KMS-11 (cell line): ENCODE measurements at regions not wholly inside any gene's neighbourhood (a gene's known extent, or its start where the extent isn't known, plus 50 kb on each side); places are given as distances from the start of the nearest gene placed in this dataset.

Source experiments
- H2AFZ ChIP-seq: fragments of 200-600 bp; sonication (generic); 2 replicates; pipeline ENCODE4 v1.6.1; 2016; ENCODE audit warnings: antibody characterized with exemption, mixed run types, low read depth
- H3K27ac ChIP-seq: fragments of 200-600 bp; sonication (generic); 2 replicates; pipeline ENCODE4 v1.6.1; 2016; ENCODE audit warnings: mild to moderate bottlenecking, mixed run types
- H3K27me3 ChIP-seq: fragments of 200-600 bp; sonication (generic); 2 replicates; pipeline ENCODE4 v1.6.1; 2017; ENCODE audit warnings: mild to moderate bottlenecking, low read depth, mixed run types, moderate library complexity; ENCODE audit not compliant: insufficient read depth
- H3K36me3 ChIP-seq: fragments of 200-600 bp; sonication (generic); 2 replicates; pipeline ENCODE4 v1.6.1; 2017; ENCODE audit warnings: mild to moderate bottlenecking, mixed run types; ENCODE audit not compliant: insufficient read depth
- H3K4me1 ChIP-seq: fragments of 200-600 bp; sonication (generic); 2 replicates; pipeline ENCODE4 v1.6.1; 2016; ENCODE audit warnings: mild to moderate bottlenecking, low read depth, mixed run types; ENCODE audit not compliant: poor library complexity, severe bottlenecking
- H3K4me2 ChIP-seq: fragments of 200-600 bp; sonication (generic); 2 replicates; pipeline ENCODE4 v1.7.0; 2016; ENCODE audit warnings: mild to moderate bottlenecking, mixed run types
- H3K4me3 ChIP-seq: fragments of 200-600 bp; sonication (generic); IDR thresholded peaks from 2 replicates; pipeline ENCODE4 v1.6.1; 2017; ENCODE audit warnings: low read depth, low read length, mixed read lengths; ENCODE audit not compliant: insufficient read depth
- H3K79me2 ChIP-seq: fragments of 200-600 bp; sonication (generic); 2 replicates; pipeline ENCODE4 v1.6.1; 2016; ENCODE audit warnings: low read depth, mixed run types; ENCODE audit not compliant: insufficient read depth
- H3K9ac ChIP-seq: fragments of 200-600 bp; sonication (generic); 2 replicates; pipeline ENCODE4 v1.6.1; 2016; ENCODE audit warnings: mild to moderate bottlenecking, mixed run types
- H4K20me1 ChIP-seq: fragments of 200-600 bp; sonication (generic); 2 replicates; pipeline ENCODE4 v1.6.1; 2016; ENCODE audit warnings: mild to moderate bottlenecking, mixed run types; ENCODE audit not compliant: insufficient read depth
- TF ChIP-seq, protein P1 (sequence below): fragments of 200-600 bp; sonication (generic); conservative IDR thresholded peaks from 2 replicates; pipeline ENCODE4 v1.6.1; 2017; ENCODE audit warnings: low read depth, mild to moderate bottlenecking, antibody characterized with exemption, low read length, moderate library complexity, mixed read lengths

DNA sequence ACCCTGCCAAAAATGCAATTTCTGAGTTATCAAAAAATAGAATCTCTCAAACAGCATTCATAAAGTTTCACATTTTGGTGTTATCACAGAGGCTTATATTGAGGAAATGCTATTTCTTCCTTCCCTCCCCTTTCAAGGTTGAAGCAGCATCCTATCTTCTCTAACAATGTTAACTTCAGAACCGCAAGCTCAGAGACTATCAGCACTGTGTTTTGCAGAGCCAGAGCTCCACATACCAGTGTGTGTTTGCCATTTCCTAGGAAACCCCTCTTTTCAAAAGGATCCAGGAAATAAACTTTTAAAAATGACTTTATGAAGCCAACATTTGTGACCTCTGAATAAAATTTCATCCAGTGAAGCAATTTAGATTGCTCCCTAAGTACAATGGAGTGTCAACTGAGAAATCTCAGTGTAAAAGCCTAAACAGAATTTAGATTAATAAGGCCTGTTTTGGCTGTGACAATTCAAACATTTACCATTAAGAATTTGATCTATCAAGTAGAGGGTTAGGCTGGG lies 332.6 kb downstream of the NOVA1 start:
- Histone ChIP-seq H3K4me1 (no peaks in the 10 kb centered on the region), H3K79me2 (no peaks in the 10 kb centered on the region), H3K9ac (no peak overlapping the region), H3K27ac (no peak overlapping the region), H3K4me2 (no peak overlapping the region), H3K36me3 (no peaks in the 10 kb centered on the region), H4K20me1 (no peaks in the 10 kb centered on the region), H3K4me3 (no peak overlapping the region), H3K27me3 (no peaks in the 10 kb centered on the region), H2AFZ (no peak overlapping the region)
- TF ChIP-seq, protein P1, sequence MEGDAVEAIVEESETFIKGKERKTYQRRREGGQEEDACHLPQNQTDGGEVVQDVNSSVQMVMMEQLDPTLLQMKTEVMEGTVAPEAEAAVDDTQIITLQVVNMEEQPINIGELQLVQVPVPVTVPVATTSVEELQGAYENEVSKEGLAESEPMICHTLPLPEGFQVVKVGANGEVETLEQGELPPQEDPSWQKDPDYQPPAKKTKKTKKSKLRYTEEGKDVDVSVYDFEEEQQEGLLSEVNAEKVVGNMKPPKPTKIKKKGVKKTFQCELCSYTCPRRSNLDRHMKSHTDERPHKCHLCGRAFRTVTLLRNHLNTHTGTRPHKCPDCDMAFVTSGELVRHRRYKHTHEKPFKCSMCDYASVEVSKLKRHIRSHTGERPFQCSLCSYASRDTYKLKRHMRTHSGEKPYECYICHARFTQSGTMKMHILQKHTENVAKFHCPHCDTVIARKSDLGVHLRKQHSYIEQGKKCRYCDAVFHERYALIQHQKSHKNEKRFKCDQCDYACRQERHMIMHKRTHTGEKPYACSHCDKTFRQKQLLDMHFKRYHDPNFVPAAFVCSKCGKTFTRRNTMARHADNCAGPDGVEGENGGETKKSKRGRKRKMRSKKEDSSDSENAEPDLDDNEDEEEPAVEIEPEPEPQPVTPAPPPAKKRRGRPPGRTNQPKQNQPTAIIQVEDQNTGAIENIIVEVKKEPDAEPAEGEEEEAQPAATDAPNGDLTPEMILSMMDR: no peak

DNA sequence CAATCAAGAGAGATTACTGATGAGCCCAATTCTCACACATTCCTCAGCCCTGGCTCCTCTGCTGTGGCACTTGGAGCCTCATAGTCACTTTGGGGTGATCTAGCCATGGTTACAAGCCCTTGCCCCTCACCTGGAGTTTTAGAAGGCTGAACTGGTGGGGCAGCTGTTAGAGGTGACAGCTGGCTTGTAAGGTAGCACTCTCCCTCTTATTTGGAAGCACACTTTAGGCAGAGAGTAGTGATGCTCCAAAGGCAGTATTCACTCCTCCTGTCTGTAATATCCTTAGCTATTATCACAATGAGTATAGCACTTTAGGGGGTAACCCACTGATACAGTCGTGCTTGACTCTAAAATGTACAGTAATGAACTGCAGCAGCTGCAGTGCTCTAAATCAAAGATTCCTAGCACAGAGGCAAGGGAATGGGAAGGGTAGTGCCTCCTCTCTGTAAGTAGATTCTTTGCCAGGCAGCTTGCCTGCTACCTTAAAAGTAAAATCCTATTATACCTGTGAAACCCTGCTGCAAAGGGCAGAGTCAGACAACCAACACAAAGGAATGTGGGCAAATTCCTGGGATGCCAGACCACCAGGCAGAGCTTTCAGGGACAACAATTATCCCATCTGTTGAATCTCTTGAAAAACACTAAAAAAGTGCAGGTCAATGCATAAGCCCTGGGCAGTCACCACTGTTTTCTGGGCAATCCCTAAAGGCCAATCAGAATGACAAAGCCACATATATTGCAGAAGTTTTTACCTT lies 336.3 kb downstream of the NOVA1 start:
- no peak overlapping the region for H3K9ac ChIP-seq
- H3K4me2 ChIP-seq: no peak overlapping the region
- no peaks in the 10 kb centered on the region for H3K27me3 ChIP-seq
- H3K79me2 ChIP-seq: no peaks in the 10 kb centered on the region
- no peaks in the 10 kb centered on the region for H4K20me1 ChIP-seq
- H3K27ac ChIP-seq: no peak overlapping the region
- TF ChIP-seq, protein P1: no peak
- H3K4me1 ChIP-seq: no peaks in the 10 kb centered on the region
- H2AFZ ChIP-seq: no peak overlapping the region
- no peak overlapping the region for H3K4me3 ChIP-seq
- H3K36me3 ChIP-seq: no peaks in the 10 kb centered on the region

DNA sequence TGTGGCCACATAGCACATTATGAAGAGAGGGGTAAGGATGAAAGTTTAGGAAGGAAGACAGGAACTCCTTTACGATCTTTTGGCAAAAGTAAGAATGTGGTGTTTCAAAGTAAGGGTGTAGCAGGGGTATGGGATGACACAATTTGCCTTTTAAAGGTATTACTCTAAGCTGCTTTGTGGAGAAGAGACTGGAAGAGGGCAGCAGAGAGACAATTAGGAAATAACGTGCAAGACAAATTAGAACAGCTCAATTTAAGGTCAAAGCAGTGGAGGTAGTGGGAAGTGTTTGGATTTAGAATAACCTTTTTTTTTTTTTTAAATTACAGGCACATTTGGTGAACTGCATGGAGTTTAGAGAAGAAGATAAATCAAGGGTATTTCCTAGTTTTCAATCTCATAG lies 342.6 kb downstream of the NOVA1 start:
- no peak overlapping the region for H3K4me3 ChIP-seq
- no peaks in the 10 kb centered on the region for H3K36me3 ChIP-seq
- H3K79me2 ChIP-seq: no peaks in the 10 kb centered on the region
- no peaks in the 10 kb centered on the region for H3K4me1 ChIP-seq
- H3K27me3 ChIP-seq: no peaks in the 10 kb centered on the region
- no peak overlapping the region for H3K9ac ChIP-seq
- no peaks in the 10 kb centered on the region for H4K20me1 ChIP-seq
- H3K27ac ChIP-seq: no peak overlapping the region
- no peak overlapping the region for H3K4me2 ChIP-seq
- no peak overlapping the region for H2AFZ ChIP-seq
- TF ChIP-seq, protein P1: no peak

DNA sequence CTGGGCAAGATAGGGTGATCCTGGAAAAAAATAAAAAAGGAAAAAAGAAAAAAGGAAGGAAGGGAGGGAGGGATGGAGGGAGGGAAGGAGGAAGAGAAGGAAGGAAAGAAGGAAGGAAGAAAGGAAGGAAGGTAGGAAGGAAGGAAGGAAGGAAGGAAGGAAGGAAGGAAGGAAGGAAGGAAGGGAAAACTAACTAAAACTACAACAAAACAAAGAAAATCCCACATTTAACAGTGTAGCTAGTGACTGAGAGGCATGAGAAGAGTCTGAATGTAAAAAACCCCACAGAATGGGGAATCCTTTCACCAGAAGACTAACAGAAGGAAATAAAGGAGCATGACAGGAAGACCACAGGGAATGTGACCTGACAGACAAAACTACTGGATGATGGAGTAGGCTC lies 345.7 kb downstream of the NOVA1 start:
- TF ChIP-seq, protein P1: no peak
- H3K27ac ChIP-seq: no peak overlapping the region
- no peak overlapping the region for H2AFZ ChIP-seq
- no peak overlapping the region for H3K4me3 ChIP-seq
- no peaks in the 10 kb centered on the region for H3K27me3 ChIP-seq
- H4K20me1 ChIP-seq: no peaks in the 10 kb centered on the region
- no peak overlapping the region for H3K9ac ChIP-seq
- H3K4me2 ChIP-seq: no peak overlapping the region
- no peaks in the 10 kb centered on the region for H3K79me2 ChIP-seq
- H3K4me1 ChIP-seq: no peaks in the 10 kb centered on the region
- no peaks in the 10 kb centered on the region for H3K36me3 ChIP-seq
